Activated CD8-positive, alpha-beta T cell treated with anti-CD3 and anti-CD28 coated beads for 36 hours (primary cell): ENCODE measurements at regions not wholly inside any gene's neighbourhood (a gene's known extent, or its start where the extent isn't known, plus 50 kb on each side); places are given as distances from the start of the nearest gene placed in this dataset.

Experiments
- ATAC-seq: fragments of 200-7000 bp; cut with Tn5 transposase; one replicate; pipeline ENCODE4 v1.10.0; 2021; ENCODE audit warnings: mild to moderate bottlenecking, moderate library complexity
- CTCF ChIA-PET: fragments of 350-600 bp; sonication (Branson Sonifier 250); formaldehyde crosslinking; loops from one replicate; lab custom pipeline; 2021; ENCODE audit warnings: antibody characterized with exemption; lab: Charles Lee
- POLR2A ChIA-PET: fragments of 350-600 bp; sonication (Branson Sonifier 250); formaldehyde crosslinking; loops from one replicate; lab custom pipeline; 2021; ENCODE audit warnings: antibody characterized with exemption; lab: Charles Lee
- DNase-seq: peaks from one replicate; pipeline ENCODE4 v3.0.0-alpha.2; 2020
- H3K27ac Mint-ChIP-seq: one replicate; pipeline ENCODE4 v1.8.0; 2021; ENCODE audit warnings: mild to moderate bottlenecking, mixed read lengths
- H3K27me3 Mint-ChIP-seq: one replicate; pipeline ENCODE4 v1.8.0; 2021; ENCODE audit warnings: mixed read lengths
- H3K36me3 Mint-ChIP-seq: one replicate; pipeline ENCODE4 v1.8.0; 2021; ENCODE audit warnings: low read depth, mixed read lengths
- H3K4me1 Mint-ChIP-seq: one replicate; pipeline ENCODE4 v1.8.0; 2021; ENCODE audit warnings: low read depth, mixed read lengths
- H3K4me3 Mint-ChIP-seq: one replicate; pipeline ENCODE4 v1.8.0; 2021; ENCODE audit warnings: mild to moderate bottlenecking, moderate library complexity, mixed read lengths
- H3K9me3 Mint-ChIP-seq: one replicate; pipeline ENCODE4 v1.8.0; 2021; ENCODE audit warnings: mixed read lengths
- CTCF ChIP-seq: fragments of 200-600 bp; IDR thresholded peaks from one replicate; pipeline ENCODE4 v1.8.0; 2022; ENCODE audit warnings: antibody characterized with exemption, mild to moderate bottlenecking
- intact Hi-C: fragments of 100-400 bp; cut with micrococcal nuclease; formaldehyde crosslinking; loops from one replicate; pipeline ENCODE4 v1.10.0; 2022

DNA sequence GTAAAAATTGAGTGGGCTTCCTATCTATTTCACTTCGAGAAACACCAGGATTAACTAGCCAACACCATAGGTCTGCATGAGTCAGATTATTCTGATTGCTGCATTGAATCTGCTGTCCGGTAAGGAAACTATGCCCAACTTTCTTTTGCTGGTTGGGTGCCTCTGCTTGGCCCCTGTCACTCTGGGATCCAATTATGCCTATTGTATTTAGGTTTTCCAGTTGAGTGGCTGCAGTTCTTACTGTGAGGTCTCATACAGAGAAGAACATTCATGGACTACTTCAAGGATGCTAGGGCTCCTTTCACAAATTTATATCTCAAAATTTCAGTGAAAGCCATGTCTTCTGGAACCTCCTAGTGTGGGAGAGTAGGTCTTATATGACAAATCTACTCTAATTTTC, 215.1 kb upstream of the SORCS1 start:
- Mint-ChIP-seq H3K36me3 (no peaks in the 10 kb centered on the region), H3K9me3 (peaks cover 10% of the 10 kb centered on the region), H3K4me3 (no peak overlapping the region), H3K27ac (no peak overlapping the region), H3K4me1 (no peaks in the 10 kb centered on the region), H3K27me3 (no peaks in the 10 kb centered on the region)
- intact Hi-C loops: no loop called here
- no peak for ATAC-seq
- no peak for DNase-seq
- no peak for TF ChIP-seq CTCF
- CTCF ChIA-PET: no interaction called here
- POLR2A ChIA-PET: no interaction called here

DNA sequence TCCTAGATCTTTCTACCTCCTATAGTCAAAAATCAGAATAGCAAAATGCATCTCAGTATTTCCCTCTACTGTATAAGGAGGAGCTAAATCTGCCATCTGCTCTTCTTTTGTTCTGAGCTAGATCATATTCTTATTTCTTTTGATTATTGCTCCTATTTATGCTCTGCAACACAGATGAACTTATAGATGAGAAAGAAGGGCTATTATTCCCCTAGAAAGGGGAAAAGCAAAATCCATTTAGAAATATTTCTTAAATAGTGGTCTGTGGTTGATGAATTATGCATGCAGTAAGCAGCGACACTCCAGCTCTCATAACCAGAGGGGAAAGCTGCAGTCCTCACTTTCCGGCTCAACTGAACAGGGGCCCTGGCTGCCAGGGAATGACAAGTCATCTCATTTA, 207.3 kb upstream of the SORCS1 start:
- Mint-ChIP-seq H3K4me3 (no peak overlapping the region), H3K27ac (no peak overlapping the region), H3K4me1 (no peaks in the 10 kb centered on the region), H3K36me3 (no peaks in the 10 kb centered on the region), H3K9me3 (peaks cover 7% of the 10 kb centered on the region), H3K27me3 (no peaks in the 10 kb centered on the region)
- ChIA-PET POLR2A (no interaction called here), CTCF (no interaction called here)
- TF ChIP-seq CTCF: no peak
- intact Hi-C loops: no loop called here
- DNase-seq (no peak), ATAC-seq (no peak)

- Mint-ChIP-seq H3K27ac (no peak overlapping the region), H3K9me3 (peaks cover 1% of the 10 kb centered on the region), H3K27me3 (no peaks in the 10 kb centered on the region), H3K4me3 (no peak overlapping the region), H3K36me3 (no peaks in the 10 kb centered on the region), H3K4me1 (no peaks in the 10 kb centered on the region)
- DNase-seq (no peak), ATAC-seq (no peak)
- TF ChIP-seq CTCF: no peak
- intact Hi-C loops: no loop called here
- POLR2A ChIA-PET: no interaction called here
- CTCF ChIA-PET: no interaction called here
Measured at GRCh38 chr10:107364872-107365271, 200.4 kb upstream of the SORCS1 start.

DNA sequence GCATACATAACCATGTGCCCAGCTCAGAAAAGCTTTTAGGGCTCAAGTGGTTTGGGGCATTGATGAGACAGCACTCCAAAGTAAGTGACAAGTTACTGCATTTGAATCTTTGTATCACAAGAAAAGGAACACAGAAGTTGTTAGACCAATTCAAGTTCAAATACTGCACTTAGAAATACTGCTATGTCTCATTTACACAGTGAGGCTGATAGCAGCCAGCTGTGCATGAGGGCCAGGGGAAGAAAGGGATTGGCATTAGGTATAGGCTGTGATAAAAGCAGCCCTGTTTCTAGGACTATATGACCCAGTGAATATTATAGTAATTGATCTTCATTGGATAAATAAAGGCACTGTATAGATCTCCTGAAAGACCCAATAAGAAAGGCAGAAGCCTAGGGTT, 197.8 kb upstream of the SORCS1 start:
- Mint-ChIP-seq H3K9me3 (peaks cover 3% of the 10 kb centered on the region), H3K27ac (no peak overlapping the region), H3K36me3 (no peaks in the 10 kb centered on the region), H3K27me3 (no peaks in the 10 kb centered on the region), H3K4me1 (no peaks in the 10 kb centered on the region), H3K4me3 (no peak overlapping the region)
- DNase-seq (no peak), ATAC-seq (no peak)
- no peak for TF ChIP-seq CTCF
- CTCF ChIA-PET: no interaction called here
- POLR2A ChIA-PET: no interaction called here
- intact Hi-C loops: no loop called here

DNA sequence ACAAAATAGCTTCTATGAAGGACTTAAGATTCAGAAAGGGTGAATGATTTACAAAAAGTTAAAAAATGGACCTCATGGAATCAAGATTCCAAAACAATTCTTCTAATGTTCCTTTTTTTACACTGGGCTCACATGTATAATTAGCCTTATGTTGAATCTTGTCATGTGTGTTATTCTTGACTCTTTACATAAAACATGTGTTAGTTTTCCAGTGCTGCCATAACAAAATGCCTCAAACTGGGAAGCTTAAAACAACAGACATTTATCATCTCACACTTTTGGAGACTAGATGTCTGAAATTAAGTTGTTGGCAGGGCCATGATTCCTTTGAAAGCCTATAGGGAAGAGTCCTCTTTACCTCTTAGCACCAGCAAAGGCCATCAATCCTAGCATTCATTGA, 192.5 kb upstream of the SORCS1 start:
- DNase-seq (no peak), ATAC-seq (no peak)
- TF ChIP-seq CTCF: no peak
- H3K4me1 Mint-ChIP-seq: no peaks in the 10 kb centered on the region
- intact Hi-C loops: no loop called here
- H3K36me3 Mint-ChIP-seq: no peaks in the 10 kb centered on the region
- no peak overlapping the region for H3K27ac Mint-ChIP-seq
- no peaks in the 10 kb centered on the region for H3K27me3 Mint-ChIP-seq
- peaks cover 6% of the 10 kb centered on the region for H3K9me3 Mint-ChIP-seq
- ChIA-PET CTCF (no interaction called here), POLR2A (no interaction called here)
- H3K4me3 Mint-ChIP-seq: no peak overlapping the region
